H1 (cell line): ENCODE measurements at regions not wholly inside any gene's neighbourhood (a gene's known extent, or its start where the extent isn't known, plus 50 kb on each side); places are given as distances from the start of the nearest gene placed in this dataset.

ENCODE experiments used
- CTCF ChIA-PET: fragments of 300-600 bp; sonication (Branson Sonifier 250); formaldehyde crosslinking; loops from one replicate; lab custom pipeline; 2021; ENCODE audit not compliant: partially characterized antibody; lab: Charles Lee
- POLR2A ChIA-PET: fragments of 300-600 bp; sonication (Branson Sonifier 250); formaldehyde crosslinking; loops from one replicate; lab custom pipeline; 2021; ENCODE audit warnings: inconsistent platforms; ENCODE audit not compliant: partially characterized antibody; lab: Charles Lee
- DNase-seq, 2 experiments: peaks; one replicate each; pipeline versions ENCODE4 v3.0.0 to v3.0.0-alpha.2; 2010 to 2022; ENCODE audit warnings: low spot score in 2 of 2, low read depth in 1 of 2, mixed read lengths in 1 of 2
- FAIRE-seq: peaks from 2 replicates; lab custom pipeline; 2011; peaks lifted over from hg19 to GRCh38; lab: Jason Lieb, UNC
- H2AFZ ChIP-seq: 2 replicates; pipeline ENCODE4 v1.8.1; 2012; ENCODE audit warnings: low read length, inconsistent platforms
- H2AK5ac ChIP-seq: 2 replicates; pipeline ENCODE4 v1.6.1; 2013; ENCODE audit warnings: low read depth, low read length
- H2BK120ac ChIP-seq: replicated peaks from 2 replicates; pipeline ENCODE3; 2013; ENCODE audit warnings: low read depth, low read length, inconsistent platforms
- H2BK12ac ChIP-seq: 2 replicates; pipeline ENCODE4 v1.6.1; 2013; ENCODE audit warnings: low read depth, low read length
- H2BK15ac ChIP-seq: 2 replicates; pipeline ENCODE4 v1.6.1; 2013; ENCODE audit warnings: low read length
- H2BK20ac ChIP-seq: 2 replicates; pipeline ENCODE4 v1.6.1; 2013; ENCODE audit warnings: low read length
- H2BK5ac ChIP-seq: 2 replicates; pipeline ENCODE4 v1.6.1; 2013; ENCODE audit warnings: low read depth, low read length
- H3K14ac ChIP-seq: 2 replicates; pipeline ENCODE4 v1.6.1; 2013; ENCODE audit warnings: inconsistent platforms; ENCODE audit not compliant: insufficient read length
- H3K18ac ChIP-seq: 2 replicates; pipeline ENCODE4 v1.6.1; 2013; ENCODE audit warnings: low read length; ENCODE audit errors: extremely low read depth
- H3K23ac ChIP-seq: 2 replicates; pipeline ENCODE4 v1.6.1; 2013; ENCODE audit warnings: inconsistent platforms; ENCODE audit not compliant: insufficient read length
- H3K23me2 ChIP-seq: 2 replicates; pipeline ENCODE4 v1.6.1; 2013; ENCODE audit warnings: low read depth, low read length
- H3K27ac ChIP-seq: 2 replicates; pipeline ENCODE4 v1.6.1; 2011; ENCODE audit warnings: low read depth, low read length, inconsistent platforms
- H3K27me3 ChIP-seq, 4 experiments: replicated peaks in 1 of 4; 1 replicate in 1 of 4; 2 replicates in 3 of 4; pipeline versions ENCODE4 v1.6.1 to v1.8.1; 2011 to 2013; ENCODE audit warnings: low read length in 3 of 4, mild to moderate bottlenecking in 3 of 4, inconsistent platforms in 2 of 4, mixed read lengths in 2 of 4, moderate library complexity in 1 of 4; ENCODE audit not compliant: control insufficient read depth in 3 of 4, insufficient read depth in 3 of 4; ENCODE audit errors: extremely low read depth in 1 of 4
- H3K36me3 ChIP-seq, 4 experiments: 2 replicates each; pipeline versions ENCODE4 v1.6.1 to v1.8.1; 2011 to 2013; ENCODE audit warnings: mild to moderate bottlenecking in 4 of 4, low read length in 3 of 4, moderate library complexity in 2 of 4, control low read depth in 1 of 4, inconsistent platforms in 1 of 4; ENCODE audit not compliant: insufficient read depth in 4 of 4, control insufficient read depth in 2 of 4
- H3K4ac ChIP-seq: replicated peaks from 2 replicates; pipeline ENCODE3; 2013; ENCODE audit warnings: low read length, low read depth, mixed read lengths, inconsistent platforms; ENCODE audit not compliant: insufficient read length
- H3K4me1 ChIP-seq, 4 experiments: replicated peaks in 1 of 4; 1 replicate in 1 of 4; 2 replicates in 3 of 4; pipeline versions ENCODE4 v1.6.1 to v1.8.1; 2011 to 2013; ENCODE audit warnings: low read length in 3 of 4, inconsistent platforms in 2 of 4, mixed read lengths in 1 of 4; ENCODE audit not compliant: insufficient read depth in 4 of 4, control insufficient read depth in 3 of 4
- H3K4me2 ChIP-seq, 2 experiments: 2 replicates each; pipeline versions ENCODE4 v1.6.1 to v1.8.1; 2011 to 2013; ENCODE audit warnings: low read depth in 2 of 2, low read length in 2 of 2, control low read depth in 1 of 2, inconsistent platforms in 1 of 2, mild to moderate bottlenecking in 1 of 2; ENCODE audit not compliant: insufficient read depth in 1 of 2
- H3K4me3 ChIP-seq, 4 experiments: fragments of 200-600, 300-600 bp in 1 of 4; sonication (generic), shearing (Covaris generic), sonication (Bioruptor Twin) in 1 of 4; 2 replicates each; pipeline versions ENCODE4 v1.5.1 to v1.8.1; 2011 to 2016; ENCODE audit warnings: low read length in 4 of 4, low read depth in 3 of 4, control low read depth in 2 of 4, inconsistent platforms in 2 of 4, mild to moderate bottlenecking in 2 of 4, mixed read lengths in 1 of 4, moderate library complexity in 1 of 4; ENCODE audit not compliant: insufficient read depth in 2 of 4; ENCODE audit errors: extremely low read depth in 1 of 4
- H3K56ac ChIP-seq: replicated peaks from 2 replicates; pipeline ENCODE3; 2013; ENCODE audit warnings: low read depth, mild to moderate bottlenecking, mixed read lengths, low read length, inconsistent platforms; ENCODE audit not compliant: insufficient read length
- H3K79me1 ChIP-seq: 2 replicates; pipeline ENCODE4 v1.6.1; 2013; ENCODE audit warnings: low read depth, low read length, control low read depth
- H3K79me2 ChIP-seq, 2 experiments: 2 replicates each; pipeline versions ENCODE4 v1.6.1 to v1.8.1; 2012 to 2013; ENCODE audit warnings: low read length in 2 of 2, mild to moderate bottlenecking in 2 of 2, inconsistent platforms in 1 of 2; ENCODE audit not compliant: insufficient read depth in 2 of 2, control insufficient read depth in 1 of 2
- H3K9ac ChIP-seq, 4 experiments: replicated peaks in 1 of 4; 1 replicate in 1 of 4; 2 replicates in 3 of 4; pipeline versions ENCODE4 v1.6.1 to v1.8.1; 2011 to 2013; ENCODE audit warnings: low read depth in 3 of 4, low read length in 3 of 4, control low read depth in 2 of 4, mild to moderate bottlenecking in 2 of 4, moderate library complexity in 2 of 4, inconsistent platforms in 1 of 4; ENCODE audit errors: extremely low read depth in 1 of 4
- H3K9me3 ChIP-seq, 2 experiments: 2 replicates each; pipeline versions ENCODE4 v1.6.1 to v1.8.1; 2012 to 2013; ENCODE audit warnings: mild to moderate bottlenecking in 2 of 2, moderate library complexity in 2 of 2, control low read depth in 1 of 2, inconsistent platforms in 1 of 2, low read depth in 1 of 2, low read length in 1 of 2, mixed read lengths in 1 of 2; ENCODE audit not compliant: insufficient read depth in 2 of 2
- H4K20me1 ChIP-seq, 2 experiments: replicated peaks in 1 of 2; 2 replicates each; pipeline versions ENCODE3 to v1.8.1; 2011 to 2013; ENCODE audit warnings: inconsistent platforms in 2 of 2, low read length in 2 of 2, mild to moderate bottlenecking in 1 of 2; ENCODE audit not compliant: insufficient read depth in 2 of 2, control insufficient read depth in 1 of 2
- H4K5ac ChIP-seq: 2 replicates; pipeline ENCODE4 v1.6.1; 2013; ENCODE audit warnings: low read length, low read depth, mixed read lengths, inconsistent platforms; ENCODE audit not compliant: insufficient read length
- H4K8ac ChIP-seq: 2 replicates; pipeline ENCODE4 v1.8.0; 2013; ENCODE audit warnings: mild to moderate bottlenecking, moderate library complexity, low read length, inconsistent platforms; ENCODE audit not compliant: insufficient read depth; ENCODE audit errors: extremely low read depth
- H4K91ac ChIP-seq: replicated peaks from 2 replicates; pipeline ENCODE3; 2013; ENCODE audit warnings: low read length, mixed read lengths, inconsistent platforms; ENCODE audit not compliant: insufficient read length
- SIN3A ChIP-seq, 2 experiments: IDR thresholded peaks in 1 of 2; conservative IDR thresholded peaks in 1 of 2; 2 replicates each; pipeline ENCODE4 v1.6.1; 2011 to 2012; ENCODE audit warnings: low read length in 2 of 2, improper control_type of control experiment in 1 of 2, low read depth in 1 of 2, mild to moderate bottlenecking in 1 of 2
- SRF ChIP-seq: IDR thresholded peaks from 2 replicates; pipeline ENCODE4 v1.6.1; 2011; ENCODE audit warnings: mild to moderate bottlenecking, low read depth, low read length, moderate library complexity

GRCh38 chr6:26197636-26197932, 110.4 kb downstream of the HFE start:
- no peak overlapping the region for H2BK20ac ChIP-seq
- H3K79me1 ChIP-seq = no peaks in the 10 kb centered on the region
- H3K36me3 ChIP-seq = no peaks in the 10 kb centered on the region; a peak in 1 of 8 replicates
- ChIA-PET CTCF (interaction anchor here (0.6 to 6.4 kb wide), 8 partner anchors 12 to 959 kb away, joined by 3 to 19 read pairs (median 4); a partner anchor contains a TSS), POLR2A (interaction anchor here (0.7 to 40.4 kb wide), 35 partner anchors 4 to 1695 kb away, joined by 3 to 2731 read pairs (median 28); a partner anchor contains a TSS)
- no peaks in the 10 kb centered on the region for H3K27me3 ChIP-seq
- no peak overlapping the region for H4K5ac ChIP-seq
- H3K4me2 ChIP-seq = peak overlapping the region; percentile 85 to 87; a peak in 3 of 4 replicates
- FAIRE-seq (no peak), DNase-seq (no peak)
- H3K14ac ChIP-seq = no peak overlapping the region
- H3K56ac ChIP-seq = no peak overlapping the region
- no peaks in the 10 kb centered on the region for H3K9me3 ChIP-seq
- TF ChIP-seq SIN3A (conservative IDR thresholded peaks at IDR 0.05 in 1 of 2, IDR thresholded peaks at IDR 0.05 in 1 of 2; ENCODE audit: low read depth in 1 of 2, low read length in 2 of 2) = peak in 1 of 2 experiments; percentile 25; a peak in 1 of 4 replicates
- TF ChIP-seq SRF = no peak
- H2BK120ac ChIP-seq = no peak overlapping the region
- H2AFZ ChIP-seq = no peak overlapping the region
- peaks cover 0 to 29% of the 10 kb centered on the region in 2 experiments; a peak in 2 of 4 replicates for H3K79me2 ChIP-seq
- H2BK12ac ChIP-seq = no peak overlapping the region
- no peak overlapping the region for H2BK5ac ChIP-seq
- H2BK15ac ChIP-seq = no peak overlapping the region
- no peak overlapping the region for H4K8ac ChIP-seq
- H3K18ac ChIP-seq = no peak overlapping the region
- H4K91ac ChIP-seq = no peak overlapping the region
- peak overlapping the region; percentile 94 to 98 (median 98) for H3K9ac ChIP-seq
- no peak overlapping the region for H3K23ac ChIP-seq
- peak overlapping the region; percentile 85 to 98 (median 89) for H3K4me3 ChIP-seq
- no peak overlapping the region for H3K27ac ChIP-seq
- 0 out of 2 replicates have a peak, but pooled peaks cover 7% of the 10 kb centered on the region for H3K23me2 ChIP-seq
- H3K4me1 ChIP-seq = peaks cover 0 to 6% (median 1%) of the 10 kb centered on the region in 4 experiments; a peak in 2 of 7 replicates
- H4K20me1 ChIP-seq = peaks cover 2 to 3% of the 10 kb centered on the region in 2 experiments
- H2AK5ac ChIP-seq = no peak overlapping the region
- no peak overlapping the region for H3K4ac ChIP-seq
